Psoas muscle (tissue), 7 donors: ENCODE measurements at regions not wholly inside any gene's neighbourhood (a gene's known extent, or its start where the extent isn't known, plus 50 kb on each side); places are given as distances from the start of the nearest gene placed in this dataset.

Experiments used
- ATAC-seq, 4 donors: fragments of 200-7000 bp; cut with Tn5 transposase; one replicate each; pipeline ENCODE4 v1.9.1; 2020; ENCODE audit warnings: moderate library complexity in 3 of 4, mild to moderate bottlenecking in 2 of 4
- DNase-seq, 2 donors: peaks; one replicate each; pipeline ENCODE4 v3.0.0-alpha.2; 2020
- H3K27ac ChIP-seq: fragments of 200-600 bp; one replicate; pipeline ENCODE4 v1.8.0; 2022
- H3K27me3 ChIP-seq, 3 donors: fragments of 200-600 bp in 1 of 3; one replicate each; pipeline versions ENCODE4 v1.6.1 to v1.8.0; 2013 to 2022; ENCODE audit warnings: low read length in 2 of 3, mild to moderate bottlenecking in 2 of 3, moderate library complexity in 1 of 3; ENCODE audit not compliant: insufficient read depth in 3 of 3
- H3K36me3 ChIP-seq, 2 donors: fragments of 200-600 bp in 1 of 2; one replicate each; pipeline versions ENCODE4 v1.6.1 to v1.8.0; 2013 to 2022; ENCODE audit warnings: low read depth in 1 of 2, mild to moderate bottlenecking in 1 of 2, moderate library complexity in 1 of 2; ENCODE audit not compliant: insufficient read depth in 1 of 2
- H3K4me1 ChIP-seq: fragments of 200-600 bp; one replicate; pipeline ENCODE4 v1.8.0; 2022
- H3K4me3 ChIP-seq: fragments of 200-600 bp; one replicate; pipeline ENCODE4 v1.8.0; 2022; ENCODE audit warnings: mild to moderate bottlenecking
- H3K9me3 ChIP-seq: fragments of 200-600 bp; one replicate; pipeline ENCODE4 v1.8.0; 2022
- CTCF ChIP-seq: fragments of 200-600 bp; IDR thresholded peaks from one replicate; pipeline ENCODE4 v1.8.0; 2022; ENCODE audit warnings: antibody characterized with exemption
- WGBS, 3 donors: extraction: QIAGEN DNeasy Blood & Tissue Kit; methylation state at CpG; one replicate each; pipeline versions ENCODE4 v1.1.6 to v1.1.7; 2013; 5-methylcytosine and 5-hydroxymethylcytosine counted together
- intact Hi-C, 2 donors: fragments of 100-400 bp; cut with DNase I; formaldehyde crosslinking; loops; one replicate each; pipeline versions ENCODE4 v1.11.0 to v1.14.2; 2022
- donor health status: healthy with polysubstance abuse.
- donor health status: DM: no; HTN: no; CAD: no; lungs with moderate emphysema.
- donor health status: Bipolar disorder and iron deficiency.
- donor health status: healthy.
- donor health status: DM: yes; HTN: yes; CAD: no.
- donor health status: DM: no; HTN: no; CAD: no.
- donor health status: DM: yes; HTN: yes; CAD: no.

GRCh38 chr1:55326496-55327243 lies 111.5 kb upstream of the USP24 start:
- no peaks in the 10 kb centered on the region for H3K9me3 ChIP-seq
- no peak for ATAC-seq
- intact Hi-C loops, result no loop called here

GRCh38 chr1:55323760-55324159 lies 108.6 kb upstream of the USP24 start:
- intact Hi-C loops, result no loop called here
- ATAC-seq, result no peak
- no peak overlapping the region for H3K4me3 ChIP-seq
- DNase-seq, result no peak
- H3K27ac ChIP-seq, result no peak overlapping the region
- no peaks in the 10 kb centered on the region for H3K27me3 ChIP-seq
- WGBS, 3 donors, result 85 to 88% (median 86%) methylated on average over 6 of the region's 6 CpGs
- no peaks in the 10 kb centered on the region for H3K36me3 ChIP-seq
- no peak for TF ChIP-seq CTCF
- H3K9me3 ChIP-seq, result no peaks in the 10 kb centered on the region
- no peaks in the 10 kb centered on the region for H3K4me1 ChIP-seq

More at GRCh38 chr1:55326496-55327243, 111.5 kb upstream of the USP24 start:
- H3K36me3 ChIP-seq, result no peaks in the 10 kb centered on the region
- no peak overlapping the region for H3K4me3 ChIP-seq
- DNase-seq, result no peak
- H3K27ac ChIP-seq, result no peak overlapping the region
- H3K27me3 ChIP-seq, result no peaks in the 10 kb centered on the region
- WGBS, 3 donors, result 89 to 90% (median 90%) methylated on average over 14 of the region's 14 CpGs
- no peak for TF ChIP-seq CTCF
- no peaks in the 10 kb centered on the region for H3K4me1 ChIP-seq

- no peak for ATAC-seq
- no peaks in the 10 kb centered on the region for H3K4me1 ChIP-seq
- H3K36me3 ChIP-seq, result no peaks in the 10 kb centered on the region
- no peak for TF ChIP-seq CTCF
- intact Hi-C loops, result no loop called here
- H3K9me3 ChIP-seq, result no peaks in the 10 kb centered on the region
- H3K27me3 ChIP-seq, result no peaks in the 10 kb centered on the region
- WGBS, 3 donors, result 61 to 77% (median 76%) methylated on average over 1 of the region's 1 CpG
- no peak overlapping the region for H3K27ac ChIP-seq
- H3K4me3 ChIP-seq, result no peak overlapping the region
- DNase-seq, result no peak
Measured at GRCh38 chr1:55322842-55323241, 107.7 kb upstream of the USP24 start.

- intact Hi-C loops, result no loop called here
- TF ChIP-seq CTCF, result no peak
- Histone ChIP-seq H3K36me3 (no peaks in the 10 kb centered on the region), H3K9me3 (no peaks in the 10 kb centered on the region), H3K4me3 (no peak overlapping the region), H3K27ac (no peak overlapping the region), H3K4me1 (no peaks in the 10 kb centered on the region), H3K27me3 (no peaks in the 10 kb centered on the region)
- no peak for DNase-seq
- 42 to 60% (median 44%) methylated on average over 2 of the region's 2 CpGs for WGBS, 3 donors
- no peak for ATAC-seq
Measured at GRCh38 chr1:55321942-55322341, 106.8 kb upstream of the USP24 start.

GRCh38 chr1:55320891-55321290 lies 105.7 kb upstream of the USP24 start:
- Histone ChIP-seq H3K9me3 (no peaks in the 10 kb centered on the region), H3K27ac (no peak overlapping the region), H3K36me3 (no peaks in the 10 kb centered on the region), H3K4me1 (no peaks in the 10 kb centered on the region), H3K27me3 (no peaks in the 10 kb centered on the region), H3K4me3 (no peak overlapping the region)
- 87 to 97% (median 90%) methylated on average over 2 of the region's 2 CpGs for WGBS, 3 donors
- DNase-seq (no peak), ATAC-seq (no peak)
- no peak for TF ChIP-seq CTCF
- intact Hi-C loops, result no loop called here
